Activated T-helper 17 cell treated with anti-CD3 and anti-CD28 coated beads, Interleukin-2, amount 50 U/mL, for 72 hours (primary cell): ENCODE measurements at regions not wholly inside any gene's neighbourhood (a gene's known extent, or its start where the extent isn't known, plus 50 kb on each side); places are given as distances from the start of the nearest gene placed in this dataset.

Experiments
- ATAC-seq: fragments of 150-1000 bp; cut with Tn5 transposase; replicated peaks from 2 replicates; pipeline ENCODE4 v1.10.0; 2021; ENCODE audit warnings: mild to moderate bottlenecking, moderate library complexity
- H3K27ac Mint-ChIP-seq: one replicate; pipeline ENCODE4 v1.8.0; 2022; ENCODE audit warnings: mixed read lengths
- H3K27me3 Mint-ChIP-seq: one replicate; pipeline ENCODE4 v1.8.0; 2022; ENCODE audit warnings: mixed read lengths
- H3K36me3 Mint-ChIP-seq: one replicate; pipeline ENCODE4 v1.8.0; 2022; ENCODE audit warnings: low read depth, mild to moderate bottlenecking, mixed read lengths
- H3K4me1 Mint-ChIP-seq: one replicate; pipeline ENCODE4 v1.8.0; 2022; ENCODE audit warnings: mixed read lengths
- H3K4me3 Mint-ChIP-seq: one replicate; pipeline ENCODE4 v1.8.0; 2022; ENCODE audit warnings: mild to moderate bottlenecking, mixed read lengths
- H3K9me3 Mint-ChIP-seq: one replicate; pipeline ENCODE4 v1.8.0; 2022; ENCODE audit warnings: mixed read lengths

GRCh38 chr13:38191016-38191415 lies 158.6 kb upstream of the UFM1 start:
- Mint-ChIP-seq H3K4me3 (no peak overlapping the region), H3K9me3 (peaks cover 4% of the 10 kb centered on the region), H3K27ac (no peak overlapping the region), H3K4me1 (no peaks in the 10 kb centered on the region), H3K36me3 (no peaks in the 10 kb centered on the region), H3K27me3 (no peaks in the 10 kb centered on the region)
- no peak for ATAC-seq

- Mint-ChIP-seq H3K27me3 (no peaks in the 10 kb centered on the region), H3K9me3 (no peaks in the 10 kb centered on the region), H3K36me3 (no peaks in the 10 kb centered on the region), H3K4me3 (peak overlapping the region; percentile 71), H3K4me1 (peaks cover 8% of the 10 kb centered on the region), H3K27ac (peak overlapping the region; percentile 74)
- ATAC-seq: no peak
These were observed 169.0 kb upstream of the UFM1 start for GRCh38 chr13:38180670-38181069.

GRCh38 chr13:38180126-38180525 lies 169.5 kb upstream of the UFM1 start:
- H3K9me3 Mint-ChIP-seq: no peaks in the 10 kb centered on the region
- H3K4me1 Mint-ChIP-seq: peaks cover 8% of the 10 kb centered on the region
- peak overlapping the region; percentile 71 for H3K4me3 Mint-ChIP-seq
- H3K27ac Mint-ChIP-seq: peak overlapping the region; percentile 74
- no peaks in the 10 kb centered on the region for H3K27me3 Mint-ChIP-seq
- no peak for ATAC-seq
- no peaks in the 10 kb centered on the region for H3K36me3 Mint-ChIP-seq

- H3K27ac Mint-ChIP-seq: no peak overlapping the region
- no peaks in the 10 kb centered on the region for H3K36me3 Mint-ChIP-seq
- no peaks in the 10 kb centered on the region for H3K9me3 Mint-ChIP-seq
- no peak overlapping the region for H3K4me3 Mint-ChIP-seq
- no peaks in the 10 kb centered on the region for H3K27me3 Mint-ChIP-seq
- ATAC-seq: no peak
- peaks cover 8% of the 10 kb centered on the region for H3K4me1 Mint-ChIP-seq
These were observed 173.0 kb upstream of the UFM1 start for GRCh38 chr13:38176664-38177063.

GRCh38 chr13:38173403-38173802 lies 176.2 kb upstream of the UFM1 start:
- no peaks in the 10 kb centered on the region for H3K9me3 Mint-ChIP-seq
- H3K4me3 Mint-ChIP-seq: no peak overlapping the region
- no peaks in the 10 kb centered on the region for H3K36me3 Mint-ChIP-seq
- ATAC-seq: no peak
- no peak overlapping the region for H3K27ac Mint-ChIP-seq
- no peaks in the 10 kb centered on the region for H3K27me3 Mint-ChIP-seq
- H3K4me1 Mint-ChIP-seq: no peaks in the 10 kb centered on the region

- H3K36me3 Mint-ChIP-seq: no peaks in the 10 kb centered on the region
- no peaks in the 10 kb centered on the region for H3K4me1 Mint-ChIP-seq
- H3K4me3 Mint-ChIP-seq: no peak overlapping the region
- no peak overlapping the region for H3K27ac Mint-ChIP-seq
- no peaks in the 10 kb centered on the region for H3K9me3 Mint-ChIP-seq
- no peaks in the 10 kb centered on the region for H3K27me3 Mint-ChIP-seq
- no peak for ATAC-seq
These were observed 182.4 kb upstream of the UFM1 start for GRCh38 chr13:38167164-38167822.

- no peaks in the 10 kb centered on the region for H3K27me3 Mint-ChIP-seq
- H3K36me3 Mint-ChIP-seq: no peaks in the 10 kb centered on the region
- no peak overlapping the region for H3K4me3 Mint-ChIP-seq
- no peak for ATAC-seq
- no peak overlapping the region for H3K27ac Mint-ChIP-seq
- no peaks in the 10 kb centered on the region for H3K9me3 Mint-ChIP-seq
- H3K4me1 Mint-ChIP-seq: no peaks in the 10 kb centered on the region
These were observed 183.5 kb upstream of the UFM1 start for GRCh38 chr13:38166116-38166515.

- H3K36me3 Mint-ChIP-seq: no peaks in the 10 kb centered on the region
- H3K4me1 Mint-ChIP-seq: no peaks in the 10 kb centered on the region
- H3K27ac Mint-ChIP-seq: no peak overlapping the region
- H3K4me3 Mint-ChIP-seq: no peak overlapping the region
- H3K9me3 Mint-ChIP-seq: no peaks in the 10 kb centered on the region
- ATAC-seq: no peak
- no peaks in the 10 kb centered on the region for H3K27me3 Mint-ChIP-seq
These were observed 189.5 kb upstream of the UFM1 start for GRCh38 chr13:38160131-38160530.

GRCh38 chr13:38159710-38160109 lies 189.9 kb upstream of the UFM1 start:
- Mint-ChIP-seq H3K27ac (no peak overlapping the region), H3K4me1 (no peaks in the 10 kb centered on the region), H3K27me3 (no peaks in the 10 kb centered on the region), H3K36me3 (no peaks in the 10 kb centered on the region), H3K4me3 (no peak overlapping the region), H3K9me3 (no peaks in the 10 kb centered on the region)
- ATAC-seq: no peak

GRCh38 chr13:38147050-38147449 lies 202.6 kb upstream of the UFM1 start:
- Mint-ChIP-seq H3K9me3 (peaks cover 16% of the 10 kb centered on the region), H3K4me3 (no peak overlapping the region), H3K27ac (no peak overlapping the region), H3K4me1 (no peaks in the 10 kb centered on the region), H3K27me3 (no peaks in the 10 kb centered on the region), H3K36me3 (no peaks in the 10 kb centered on the region)
- ATAC-seq: no peak

GRCh38 chr13:38141792-38142191 lies 207.9 kb upstream of the UFM1 start:
- Mint-ChIP-seq H3K4me1 (no peaks in the 10 kb centered on the region), H3K9me3 (peaks cover under 1% of the 10 kb centered on the region), H3K4me3 (no peak overlapping the region), H3K27ac (no peak overlapping the region), H3K27me3 (no peaks in the 10 kb centered on the region), H3K36me3 (no peaks in the 10 kb centered on the region)
- peak; percentile 18 for ATAC-seq

- no peak for ATAC-seq
- Mint-ChIP-seq H3K27me3 (no peaks in the 10 kb centered on the region), H3K27ac (no peak overlapping the region), H3K36me3 (no peaks in the 10 kb centered on the region), H3K9me3 (peaks cover 7% of the 10 kb centered on the region), H3K4me3 (no peak overlapping the region), H3K4me1 (no peaks in the 10 kb centered on the region)
These were observed 214.1 kb upstream of the UFM1 start for GRCh38 chr13:38135592-38135991.

- Mint-ChIP-seq H3K27me3 (no peaks in the 10 kb centered on the region), H3K36me3 (no peaks in the 10 kb centered on the region), H3K27ac (no peak overlapping the region), H3K9me3 (peaks cover 7% of the 10 kb centered on the region), H3K4me1 (no peaks in the 10 kb centered on the region), H3K4me3 (no peak overlapping the region)
- no peak for ATAC-seq
These were observed 228.4 kb upstream of the UFM1 start for GRCh38 chr13:38121267-38121666.

GRCh38 chr13:38103851-38104250 lies 234.3 kb upstream of the TRPC4 start:
- Mint-ChIP-seq H3K4me3 (no peak overlapping the region), H3K4me1 (no peaks in the 10 kb centered on the region), H3K27me3 (no peaks in the 10 kb centered on the region), H3K36me3 (no peaks in the 10 kb centered on the region), H3K9me3 (peaks cover 19% of the 10 kb centered on the region), H3K27ac (no peak overlapping the region)
- ATAC-seq: no peak

- H3K27ac Mint-ChIP-seq: no peak overlapping the region
- H3K4me3 Mint-ChIP-seq: no peak overlapping the region
- no peak for ATAC-seq
- no peaks in the 10 kb centered on the region for H3K27me3 Mint-ChIP-seq
- no peaks in the 10 kb centered on the region for H3K4me1 Mint-ChIP-seq
- H3K36me3 Mint-ChIP-seq: no peaks in the 10 kb centered on the region
- peaks cover 4% of the 10 kb centered on the region for H3K9me3 Mint-ChIP-seq
These were observed 230.2 kb upstream of the TRPC4 start for GRCh38 chr13:38099751-38100150.

GRCh38 chr13:38093425-38093824 lies 223.9 kb upstream of the TRPC4 start:
- ATAC-seq: no peak
- Mint-ChIP-seq H3K36me3 (no peaks in the 10 kb centered on the region), H3K27ac (no peak overlapping the region), H3K4me1 (no peaks in the 10 kb centered on the region), H3K4me3 (no peak overlapping the region), H3K27me3 (no peaks in the 10 kb centered on the region), H3K9me3 (peaks cover 4% of the 10 kb centered on the region)
